DOHH2 (cell line): ENCODE measurements at regions not wholly inside any gene's neighbourhood (a gene's known extent, or its start where the extent isn't known, plus 50 kb on each side); places are given as distances from the start of the nearest gene placed in this dataset.
"Not testable (repeated sequence)": the region's sequence is repeated elsewhere in the genome, so short reads cannot be mapped to it uniquely, and the experiment has no call there.

ENCODE experiments used
- EZH2phosphoT487 ChIP-seq: fragments of 200-600 bp; sonication (generic); IDR thresholded peaks from 2 replicates; pipeline ENCODE4 v1.6.1; 2017; ENCODE audit warnings: borderline replicate concordance, mild to moderate bottlenecking, antibody characterized with exemption, low read length, moderate library complexity, mixed read lengths
- TF ChIP-seq, protein P1 (sequence below): fragments of 200-600 bp; sonication (generic); IDR thresholded peaks from one replicate; pipeline ENCODE4 v1.5.1; 2014; ENCODE audit warnings: antibody characterized with exemption, mild to moderate bottlenecking, low read depth, low read length; ENCODE audit not compliant: poor library complexity, severe bottlenecking

DNA sequence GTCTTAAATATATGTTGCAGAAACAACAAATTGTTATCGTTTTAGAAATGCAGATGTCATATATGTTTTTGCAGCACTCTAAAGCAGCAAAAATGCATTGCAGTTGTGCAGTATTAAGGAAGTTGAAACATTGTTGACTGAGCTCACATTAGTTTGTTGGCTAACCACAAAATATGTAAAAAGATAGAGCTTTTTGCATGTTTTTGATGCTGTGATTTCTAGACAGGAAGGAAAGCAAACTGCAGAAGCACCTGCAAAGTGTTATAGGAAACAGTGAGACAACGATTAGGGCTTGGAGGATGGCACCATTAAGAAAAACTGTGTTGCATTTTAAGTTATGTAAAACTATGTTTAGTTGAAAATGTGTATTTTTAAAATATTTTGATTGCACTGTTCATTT is 366.7 kb downstream of the SRGAP2C start:
- not testable (repeated sequence) for TF ChIP-seq EZH2phosphoT487
- TF ChIP-seq, protein P1, sequence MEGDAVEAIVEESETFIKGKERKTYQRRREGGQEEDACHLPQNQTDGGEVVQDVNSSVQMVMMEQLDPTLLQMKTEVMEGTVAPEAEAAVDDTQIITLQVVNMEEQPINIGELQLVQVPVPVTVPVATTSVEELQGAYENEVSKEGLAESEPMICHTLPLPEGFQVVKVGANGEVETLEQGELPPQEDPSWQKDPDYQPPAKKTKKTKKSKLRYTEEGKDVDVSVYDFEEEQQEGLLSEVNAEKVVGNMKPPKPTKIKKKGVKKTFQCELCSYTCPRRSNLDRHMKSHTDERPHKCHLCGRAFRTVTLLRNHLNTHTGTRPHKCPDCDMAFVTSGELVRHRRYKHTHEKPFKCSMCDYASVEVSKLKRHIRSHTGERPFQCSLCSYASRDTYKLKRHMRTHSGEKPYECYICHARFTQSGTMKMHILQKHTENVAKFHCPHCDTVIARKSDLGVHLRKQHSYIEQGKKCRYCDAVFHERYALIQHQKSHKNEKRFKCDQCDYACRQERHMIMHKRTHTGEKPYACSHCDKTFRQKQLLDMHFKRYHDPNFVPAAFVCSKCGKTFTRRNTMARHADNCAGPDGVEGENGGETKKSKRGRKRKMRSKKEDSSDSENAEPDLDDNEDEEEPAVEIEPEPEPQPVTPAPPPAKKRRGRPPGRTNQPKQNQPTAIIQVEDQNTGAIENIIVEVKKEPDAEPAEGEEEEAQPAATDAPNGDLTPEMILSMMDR: not testable (repeated sequence)
